CD14-positive monocyte (primary cell): ENCODE measurements at regions not wholly inside any gene's neighbourhood (a gene's known extent, or its start where the extent isn't known, plus 50 kb on each side); places are given as distances from the start of the nearest gene placed in this dataset.

ENCODE experiments used
- DNase-seq, 3 donors: peaks; one replicate each; pipeline ENCODE4 v3.0.0-alpha.2; 2011 to 2022
- H2AFZ ChIP-seq: 2 replicates; pipeline ENCODE4 v1.6.0; 2012; ENCODE audit warnings: mild to moderate bottlenecking, low read depth, low read length, inconsistent platforms; ENCODE audit not compliant: insufficient read depth, poor library complexity, severe bottlenecking
- H3K27ac ChIP-seq, 2 donors: 1 replicate in 1 of 2; 2 replicates in 1 of 2; pipeline ENCODE4 v1.5.1; 2012 to 2013; ENCODE audit warnings: low read length in 2 of 2, control low read depth in 1 of 2, inconsistent platforms in 1 of 2, low read depth in 1 of 2, mild to moderate bottlenecking in 1 of 2
- H3K27me3 ChIP-seq, 2 donors: one replicate each; pipeline versions ENCODE4 v1.6.0 to v1.6.1; 2011 to 2013; ENCODE audit warnings: low read length in 2 of 2; ENCODE audit not compliant: control insufficient read depth in 2 of 2, insufficient read depth in 2 of 2
- H3K36me3 ChIP-seq, 2 donors: replicated peaks in 1 of 2; 1 replicate in 1 of 2; 2 replicates in 1 of 2; pipeline versions ENCODE4 v1.5.1 to v1.6.1; 2012 to 2013; ENCODE audit warnings: low read length in 2 of 2, control low read depth in 1 of 2, inconsistent platforms in 1 of 2, mild to moderate bottlenecking in 1 of 2; ENCODE audit not compliant: insufficient read depth in 2 of 2, control insufficient read depth in 1 of 2
- H3K4me1 ChIP-seq, 2 donors: 1 replicate in 1 of 2; 2 replicates in 1 of 2; pipeline versions ENCODE4 v1.5.1 to v1.6.1; 2012 to 2013; ENCODE audit warnings: low read length in 2 of 2, control low read depth in 1 of 2, inconsistent platforms in 1 of 2, mild to moderate bottlenecking in 1 of 2, moderate library complexity in 1 of 2; ENCODE audit not compliant: insufficient read depth in 2 of 2, control insufficient read depth in 1 of 2
- H3K4me2 ChIP-seq: replicated peaks from 2 replicates; pipeline ENCODE3; 2012; ENCODE audit warnings: low read length, moderate library complexity, mild to moderate bottlenecking; ENCODE audit not compliant: poor library complexity, severe bottlenecking; ENCODE audit errors: extremely low read depth
- H3K4me3 ChIP-seq, 3 experiments: fragments of 200-600 bp in 1 of 3; sonication (generic) in 1 of 3; replicated peaks in 1 of 3; 1 replicate in 2 of 3; 2 replicates in 1 of 3; pipeline ENCODE4 v1.5.1; 2011 to 2013; ENCODE audit warnings: low read length in 3 of 3, mild to moderate bottlenecking in 3 of 3, control low read depth in 2 of 3, low read depth in 2 of 3, inconsistent platforms in 1 of 3, moderate library complexity in 1 of 3
- H3K79me2 ChIP-seq: 2 replicates; pipeline ENCODE4 v1.6.0; 2012; ENCODE audit warnings: mild to moderate bottlenecking, control low read depth, inconsistent platforms, low read length, moderate library complexity; ENCODE audit not compliant: insufficient read depth
- H3K9ac ChIP-seq: 2 replicates; pipeline ENCODE4 v1.6.0; 2017; ENCODE audit warnings: low read length, mild to moderate bottlenecking; ENCODE audit not compliant: insufficient read depth, poor library complexity, severe bottlenecking
- H3K9me3 ChIP-seq, 2 donors: replicated peaks in 1 of 2; 1 replicate in 1 of 2; 2 replicates in 1 of 2; pipeline versions ENCODE4 v1.5.1 to v1.6.1; 2012 to 2013; ENCODE audit warnings: low read length in 2 of 2, control low read depth in 1 of 2; ENCODE audit not compliant: control insufficient read depth in 1 of 2, insufficient read depth in 1 of 2
- H4K20me1 ChIP-seq: 2 replicates; pipeline ENCODE4 v1.6.0; 2012; ENCODE audit warnings: mild to moderate bottlenecking, low read length, control low read depth, moderate library complexity; ENCODE audit not compliant: insufficient read depth
- H3K27ac Mint-ChIP-seq, 7 donors: one replicate each; pipeline ENCODE4 v1.8.0; 2020; ENCODE audit warnings: mild to moderate bottlenecking in 7 of 7, mixed read lengths in 7 of 7, moderate library complexity in 6 of 7, inconsistent platforms in 2 of 7
- H3K27me3 Mint-ChIP-seq, 3 donors: one replicate each; pipeline ENCODE4 v1.8.0; 2021 to 2022; ENCODE audit warnings: low read depth in 3 of 3, mild to moderate bottlenecking in 3 of 3, mixed read lengths in 3 of 3, moderate library complexity in 3 of 3, inconsistent platforms in 1 of 3
- H3K36me3 Mint-ChIP-seq, 2 donors: one replicate each; pipeline ENCODE4 v1.8.0; 2020; ENCODE audit warnings: mixed read lengths in 2 of 2, inconsistent platforms in 1 of 2, mild to moderate bottlenecking in 1 of 2
- H3K4me1 Mint-ChIP-seq: one replicate; pipeline ENCODE4 v1.8.0; 2020; ENCODE audit warnings: mild to moderate bottlenecking, mixed read lengths
- H3K4me3 Mint-ChIP-seq, 2 donors: one replicate each; pipeline ENCODE4 v1.8.0; 2020; ENCODE audit warnings: mild to moderate bottlenecking in 2 of 2, mixed read lengths in 2 of 2, moderate library complexity in 1 of 2
- H3K9me3 Mint-ChIP-seq, 7 donors: one replicate each; pipeline ENCODE4 v1.8.0; 2020 to 2022; ENCODE audit warnings: mixed read lengths in 7 of 7, mild to moderate bottlenecking in 6 of 7, moderate library complexity in 6 of 7, inconsistent platforms in 2 of 7
- CTCF ChIP-seq: fragments of 200-600 bp; IDR thresholded peaks from one replicate; pipeline ENCODE4 v1.8.0; 2022; ENCODE audit warnings: antibody characterized with exemption, mild to moderate bottlenecking
- WGBS: methylation state at CpG from one replicate; pipeline ENCODE4 v1.1.5; 2013; ENCODE audit warnings: missing lambda C conversion rate; ENCODE audit not compliant: insufficient coverage; 5-methylcytosine and 5-hydroxymethylcytosine counted together
- intact Hi-C, 2 donors: fragments of 100-400 bp; cut with micrococcal nuclease; formaldehyde crosslinking; loops; one replicate each; pipeline versions ENCODE4 v1.15.0 to v1.15.1; 2023

DNA sequence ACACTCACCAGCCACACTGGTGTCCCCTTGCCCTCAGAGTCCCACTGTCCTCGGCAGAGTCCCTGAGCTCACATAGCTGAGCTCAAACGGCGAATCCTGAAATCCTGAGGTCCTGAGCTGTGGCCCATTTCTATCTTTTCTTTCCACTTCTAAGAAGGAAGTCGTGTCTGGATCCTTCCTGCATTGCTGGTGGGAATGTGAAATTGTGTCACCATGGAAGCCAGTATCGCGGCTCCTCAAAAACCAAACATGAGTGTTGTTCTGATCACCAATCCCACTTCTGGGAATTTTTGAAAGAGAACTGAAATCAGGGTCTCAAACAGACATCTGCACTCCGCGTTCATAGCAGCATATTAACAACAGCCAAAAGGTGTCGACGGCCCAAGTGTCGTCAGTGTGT is 244.7 kb downstream of the EIPR1 start:
- Histone ChIP-seq H3K9me3 (peaks cover 5 to 22% of the 10 kb centered on the region in 2 donors), H3K4me1 (no peaks in the 10 kb centered on the region), H3K4me2 (no peak overlapping the region), H3K27me3 (no peaks in the 10 kb centered on the region), H4K20me1 (no peaks in the 10 kb centered on the region), H2AFZ (no peak overlapping the region), H3K79me2 (no peaks in the 10 kb centered on the region), H3K4me3 (no peak overlapping the region), H3K27ac (no peak overlapping the region), H3K9ac (no peak overlapping the region), H3K36me3 (no peaks in the 10 kb centered on the region)
- 77% methylated on average over 6 of the region's 11 CpGs for WGBS
- H3K9me3 Mint-ChIP-seq = peaks cover 0 to 8% (median 4%) of the 10 kb centered on the region in 7 donors
- no peak for TF ChIP-seq CTCF
- peaks cover 2 to 11% (median 8%) of the 10 kb centered on the region in 3 donors for H3K27me3 Mint-ChIP-seq
- H3K36me3 Mint-ChIP-seq = no peaks in the 10 kb centered on the region
- no peak overlapping the region for H3K4me3 Mint-ChIP-seq
- no peak for DNase-seq
- H3K27ac Mint-ChIP-seq = no peak overlapping the region
- intact Hi-C loops = no loop called here
- H3K4me1 Mint-ChIP-seq = peaks cover 4% of the 10 kb centered on the region

DNA sequence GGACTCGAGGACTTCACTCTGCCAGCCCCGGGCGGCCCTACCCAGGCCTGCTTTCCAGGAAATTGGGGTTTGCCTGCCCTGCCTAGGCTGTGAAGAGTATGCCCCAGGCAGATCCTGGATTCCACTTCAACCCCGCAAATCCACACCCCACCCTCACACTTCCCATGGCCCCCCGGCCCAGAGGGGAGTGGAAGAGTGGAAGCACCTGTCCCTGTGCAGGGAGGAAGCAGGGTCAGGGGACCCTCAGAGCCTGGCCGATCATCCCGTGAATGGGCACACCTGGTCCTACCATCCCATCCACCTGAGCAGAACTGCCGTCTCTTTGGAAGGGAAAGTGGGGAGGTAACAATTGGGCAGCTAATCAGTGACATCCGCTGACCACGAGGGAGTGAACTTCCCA is 245.2 kb downstream of the EIPR1 start:
- H3K36me3 ChIP-seq = no peaks in the 10 kb centered on the region
- Mint-ChIP-seq H3K36me3 (no peaks in the 10 kb centered on the region), H3K27me3 (peaks cover 2 to 11% (median 8%) of the 10 kb centered on the region in 3 donors), H3K9me3 (peaks cover 0 to 8% (median 4%) of the 10 kb centered on the region in 7 donors), H3K4me3 (no peak overlapping the region), H3K4me1 (peaks cover 4% of the 10 kb centered on the region), H3K27ac (no peak overlapping the region)
- H3K27ac ChIP-seq = no peak overlapping the region
- 82% methylated on average over 3 of the region's 10 CpGs for WGBS
- no peaks in the 10 kb centered on the region for H3K27me3 ChIP-seq
- no peak for DNase-seq
- intact Hi-C loops = no loop called here
- H3K9ac ChIP-seq = no peak overlapping the region
- no peak overlapping the region for H3K4me2 ChIP-seq
- H4K20me1 ChIP-seq = no peaks in the 10 kb centered on the region
- TF ChIP-seq CTCF = no peak
- H3K9me3 ChIP-seq = peaks cover 5 to 18% of the 10 kb centered on the region in 2 donors
- no peak overlapping the region for H3K4me3 ChIP-seq
- H2AFZ ChIP-seq = no peak overlapping the region
- no peaks in the 10 kb centered on the region for H3K79me2 ChIP-seq
- H3K4me1 ChIP-seq = no peaks in the 10 kb centered on the region
